ENCODE measurements at regions not wholly inside any gene's neighbourhood (a gene's known extent, or its start where the extent isn't known, plus 50 kb on each side); places are given as distances from the start of the nearest gene placed in this dataset.

- no peak for TF ChIP-seq EZH2 (IDR thresholded peaks at IDR 0.05; ENCODE audit: insufficient read depth, poor library complexity, severe bottlenecking)
- TF ChIP-seq EZH2phosphoT487 (IDR thresholded peaks at IDR 0.05; ENCODE audit: insufficient read depth, low read depth): no peak
These were observed 145.8 kb upstream of the GULP1 start for GRCh38 chr2:188145885-188146284.

Data from GM23248 (cell line).